Right atrium auricular region (tissue), 2 donors: ENCODE measurements at regions not wholly inside any gene's neighbourhood (a gene's known extent, or its start where the extent isn't known, plus 50 kb on each side); places are given as distances from the start of the nearest gene placed in this dataset.

Source experiments
- DNase-seq: peaks from one replicate; pipeline ENCODE4 v3.0.0-alpha.2; 2019; ENCODE audit warnings: low spot score
- H3K27ac ChIP-seq, 2 donors: fragments of 200-600 bp; sonication (generic); 1 replicate in 1 of 2; 2 replicates in 1 of 2; pipeline ENCODE4 v1.5.1; 2016 to 2019
- H3K27me3 ChIP-seq, 2 donors: fragments of 200-600 bp; sonication (generic); one replicate each; pipeline versions ENCODE4 v1.5.1 to v1.6.0; 2017 to 2019
- H3K36me3 ChIP-seq: fragments of 200-600 bp; sonication (generic); one replicate; pipeline ENCODE4 v1.5.1; 2016
- H3K4me1 ChIP-seq, 2 donors: fragments of 200-600 bp; sonication (generic); one replicate each; pipeline versions ENCODE4 v1.5.1 to v1.6.0; 2017 to 2019
- H3K4me3 ChIP-seq, 2 donors: fragments of 200-600 bp; sonication (generic); 1 replicate in 1 of 2; 2 replicates in 1 of 2; pipeline ENCODE4 v1.5.1; 2017 to 2019; ENCODE audit warnings: mild to moderate bottlenecking in 1 of 2, moderate library complexity in 1 of 2
- H3K9me3 ChIP-seq, 2 donors: fragments of 200-600 bp; sonication (generic); one replicate each; pipeline ENCODE4 v1.5.1; 2019
- CTCF ChIP-seq, 2 donors: fragments of 200-600 bp; sonication (generic); IDR thresholded peaks; one replicate each; pipeline ENCODE4 v1.5.1; 2019; ENCODE audit warnings: antibody characterized with exemption in 2 of 2

- Histone ChIP-seq H3K36me3 (no peaks in the 10 kb centered on the region), H3K4me3 (peak overlapping the region; percentile 39 to 62), H3K27ac (peak overlapping the region in 1 of 2 donors; percentile 28), H3K27me3 (no peaks in the 10 kb centered on the region), H3K4me1 (peaks cover 0 to 22% of the 10 kb centered on the region in 2 donors), H3K9me3 (no peaks in the 10 kb centered on the region)
- no peak for TF ChIP-seq CTCF (IDR thresholded peaks at IDR 0.05)
- DNase-seq = no peak
Measured at GRCh38 chr3:28575746-28576613, 227.4 kb upstream of the AZI2 start.

DNA sequence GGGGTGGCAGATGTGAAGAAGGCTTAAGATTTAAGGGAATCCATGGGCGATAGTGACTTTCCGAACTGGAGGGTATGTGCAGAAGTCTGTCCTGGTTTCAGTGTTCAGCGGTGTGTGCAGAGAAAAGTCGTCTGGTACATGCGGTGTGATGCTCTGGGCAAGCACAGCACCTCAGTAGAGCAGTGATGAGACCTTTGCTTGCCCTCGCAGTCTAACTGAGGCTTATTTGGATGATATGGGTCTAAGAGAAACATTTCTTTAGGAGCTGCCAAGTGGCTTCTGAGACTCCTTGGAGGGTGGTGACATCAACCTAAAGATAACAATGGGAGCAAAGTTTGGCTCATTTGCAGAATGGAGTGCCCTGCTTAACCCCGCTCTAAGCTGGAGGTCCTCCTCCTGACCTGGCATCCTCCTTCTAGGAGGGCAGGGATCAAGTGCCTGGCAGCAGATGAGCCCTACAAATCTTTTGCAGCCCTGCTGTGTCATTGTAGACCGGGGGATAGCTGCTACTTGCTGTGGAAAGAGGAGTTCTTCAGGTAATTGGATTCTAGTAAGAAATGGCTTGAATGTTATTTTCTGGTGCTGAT lies 228.1 kb upstream of the AZI2 start:
- H3K27me3 ChIP-seq = no peaks in the 10 kb centered on the region
- H3K4me1 ChIP-seq = peaks cover 0 to 22% of the 10 kb centered on the region in 2 donors
- no peak for TF ChIP-seq CTCF (IDR thresholded peaks at IDR 0.05)
- no peak overlapping the region for H3K27ac ChIP-seq
- H3K4me3 ChIP-seq = peak overlapping the region; percentile 39 to 62
- H3K36me3 ChIP-seq = no peaks in the 10 kb centered on the region
- H3K9me3 ChIP-seq = no peaks in the 10 kb centered on the region
- no peak for DNase-seq

DNA sequence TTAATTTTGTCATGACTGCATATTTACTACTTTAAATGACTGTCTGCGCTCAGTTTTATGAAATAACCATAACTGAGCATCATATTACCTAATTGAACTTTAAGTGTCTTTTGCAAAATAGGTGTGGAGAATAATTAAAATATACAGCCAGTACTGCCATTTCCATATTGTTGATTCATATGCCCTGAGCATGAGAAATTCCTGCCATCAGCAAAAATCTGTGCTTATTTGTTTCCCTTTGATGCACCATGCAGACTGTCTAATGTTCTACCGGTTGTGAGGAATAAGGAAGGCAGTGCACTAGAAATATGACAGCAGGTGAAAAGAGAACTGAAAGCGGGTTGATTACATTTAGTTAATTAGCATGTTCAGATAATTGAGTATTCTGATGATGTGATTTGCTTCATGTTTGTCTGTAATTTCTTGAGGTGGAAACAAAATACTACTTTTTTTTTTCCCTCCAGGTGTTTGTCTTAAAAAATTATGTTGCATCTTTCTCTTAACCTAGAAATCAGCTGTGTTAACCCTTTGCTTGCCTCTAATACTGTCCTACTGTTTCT lies 229.4 kb upstream of the AZI2 start:
- no peaks in the 10 kb centered on the region for H3K9me3 ChIP-seq
- no peaks in the 10 kb centered on the region for H3K27me3 ChIP-seq
- no peak overlapping the region for H3K27ac ChIP-seq
- DNase-seq = no peak
- H3K4me1 ChIP-seq = peaks cover 0 to 22% of the 10 kb centered on the region in 2 donors
- H3K4me3 ChIP-seq = no peak overlapping the region
- TF ChIP-seq CTCF (IDR thresholded peaks at IDR 0.05) = no peak
- no peaks in the 10 kb centered on the region for H3K36me3 ChIP-seq

GRCh38 chr3:28586325-28586724 lies 237.7 kb upstream of the AZI2 start:
- Histone ChIP-seq H3K27me3 (no peaks in the 10 kb centered on the region), H3K36me3 (no peaks in the 10 kb centered on the region), H3K9me3 (no peaks in the 10 kb centered on the region), H3K27ac (no peak overlapping the region), H3K4me1 (no peaks in the 10 kb centered on the region), H3K4me3 (no peak overlapping the region)
- DNase-seq = no peak
- no peak for TF ChIP-seq CTCF (IDR thresholded peaks at IDR 0.05)

DNA sequence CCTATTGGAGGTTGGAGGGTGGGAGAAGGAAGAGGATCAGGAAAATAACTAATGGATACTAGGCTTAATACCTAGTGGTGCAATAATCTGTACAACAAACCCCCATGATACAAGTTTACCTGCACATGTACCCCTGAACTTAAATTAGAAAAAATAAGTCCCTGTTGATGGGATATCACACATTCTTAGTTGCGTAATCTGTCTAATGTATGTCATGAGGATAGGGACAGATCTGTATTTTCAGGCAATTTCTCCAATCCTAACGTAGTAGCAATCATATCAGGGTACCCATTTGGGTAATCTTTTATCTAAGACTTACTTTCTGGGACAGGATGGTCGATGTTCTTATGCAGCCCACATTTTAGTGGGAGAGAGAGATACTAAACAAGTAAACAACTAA lies 239.1 kb upstream of the AZI2 start:
- Histone ChIP-seq H3K4me1 (no peaks in the 10 kb centered on the region), H3K27me3 (no peaks in the 10 kb centered on the region), H3K9me3 (no peaks in the 10 kb centered on the region), H3K27ac (no peak overlapping the region), H3K36me3 (no peaks in the 10 kb centered on the region), H3K4me3 (no peak overlapping the region)
- TF ChIP-seq CTCF (IDR thresholded peaks at IDR 0.05) = no peak
- no peak for DNase-seq
